SK-N-SH treated with all-trans-retinoic acid at 6 μM for 48 hours (cell line): ENCODE measurements at regions not wholly inside any gene's neighbourhood (a gene's known extent, or its start where the extent isn't known, plus 50 kb on each side); places are given as distances from the start of the nearest gene placed in this dataset.

Experiments used
- ARNTL ChIP-seq: fragments of 450-650 bp; formaldehyde crosslinking; IDR thresholded peaks from 2 replicates; pipeline ENCODE4 v1.5.0; 2020; ENCODE audit warnings: low read depth, mild to moderate bottlenecking, moderate library complexity, borderline replicate concordance
- GLIS3 ChIP-seq: fragments of 250-450 bp; sonication (Bioruptor Pico); IDR thresholded peaks from 2 replicates; pipeline ENCODE4 v1.5.0; 2020; ENCODE audit warnings: mild to moderate bottlenecking, moderate library complexity
- SNAI2 ChIP-seq: fragments of 250-450 bp; sonication (Bioruptor Pico); IDR thresholded peaks from 2 replicates; pipeline ENCODE4 v1.5.0; 2020; ENCODE audit warnings: mild to moderate bottlenecking, moderate library complexity
- TCF4 ChIP-seq: fragments of 250-450 bp; sonication (Bioruptor Pico); IDR thresholded peaks from 2 replicates; pipeline ENCODE4 v1.8.0; 2021; ENCODE audit warnings: mild to moderate bottlenecking, moderate library complexity, borderline replicate concordance
- ZFP3 ChIP-seq: fragments of 250-450 bp; sonication (Bioruptor Pico); IDR thresholded peaks from 2 replicates; pipeline ENCODE4 v1.5.0; 2020; ENCODE audit warnings: mild to moderate bottlenecking, moderate library complexity
- ZFP30 ChIP-seq: fragments of 450-650 bp; formaldehyde crosslinking; IDR thresholded peaks from 2 replicates; pipeline ENCODE4 v1.5.0; 2022; ENCODE audit warnings: mild to moderate bottlenecking, moderate library complexity
- ZNF8 ChIP-seq: fragments of 450-650 bp; formaldehyde crosslinking; IDR thresholded peaks from 2 replicates; pipeline ENCODE4 v1.5.0; 2020; ENCODE audit warnings: mild to moderate bottlenecking, moderate library complexity
- TF ChIP-seq, protein P1 (sequence below): fragments of 250-450 bp; sonication (Bioruptor Pico); IDR thresholded peaks from 2 replicates; pipeline ENCODE4 v1.5.1; 2021; ENCODE audit warnings: mild to moderate bottlenecking, moderate library complexity
- TF ChIP-seq, protein P2 (sequence below): fragments of 250-450 bp; sonication (Bioruptor Pico); IDR thresholded peaks from 2 replicates; pipeline ENCODE4 v1.8.0; 2020; ENCODE audit warnings: mild to moderate bottlenecking, moderate library complexity, borderline replicate concordance
- TF ChIP-seq, protein P3 (sequence below): fragments of 250-450 bp; sonication (Bioruptor Pico); IDR thresholded peaks from 2 replicates; pipeline ENCODE4 v1.8.0; 2021; ENCODE audit warnings: low read depth, mild to moderate bottlenecking, moderate library complexity, borderline replicate concordance

DNA sequence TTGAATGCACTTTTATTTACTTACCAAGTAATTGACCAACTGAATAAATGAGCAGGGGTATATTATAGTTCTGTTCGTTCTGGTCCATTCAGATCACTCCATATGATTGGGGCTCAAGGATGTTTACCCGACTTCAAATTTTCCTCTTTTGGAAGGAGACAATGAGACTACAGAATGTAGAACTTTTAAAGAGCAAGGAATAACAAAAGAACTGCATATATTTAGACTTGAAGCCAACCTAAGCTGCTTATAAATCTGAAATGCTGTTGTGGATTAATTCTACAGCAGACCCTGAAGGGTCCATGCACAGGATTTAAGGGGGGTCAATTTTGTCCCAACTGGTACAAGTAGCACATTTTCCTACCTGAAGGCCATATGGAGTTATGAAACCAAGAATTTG, 610.8 kb downstream of the RAB28 start:
- TF ChIP-seq, protein P1, sequence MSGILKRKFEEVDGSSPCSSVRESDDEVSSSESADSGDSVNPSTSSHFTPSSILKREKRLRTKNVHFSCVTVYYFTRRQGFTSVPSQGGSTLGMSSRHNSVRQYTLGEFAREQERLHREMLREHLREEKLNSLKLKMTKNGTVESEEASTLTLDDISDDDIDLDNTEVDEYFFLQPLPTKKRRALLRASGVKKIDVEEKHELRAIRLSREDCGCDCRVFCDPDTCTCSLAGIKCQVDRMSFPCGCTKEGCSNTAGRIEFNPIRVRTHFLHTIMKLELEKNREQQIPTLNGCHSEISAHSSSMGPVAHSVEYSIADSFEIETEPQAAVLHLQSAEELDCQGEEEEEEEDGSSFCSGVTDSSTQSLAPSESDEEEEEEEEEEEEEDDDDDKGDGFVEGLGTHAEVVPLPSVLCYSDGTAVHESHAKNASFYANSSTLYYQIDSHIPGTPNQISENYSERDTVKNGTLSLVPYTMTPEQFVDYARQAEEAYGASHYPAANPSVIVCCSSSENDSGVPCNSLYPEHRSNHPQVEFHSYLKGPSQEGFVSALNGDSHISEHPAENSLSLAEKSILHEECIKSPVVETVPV (CRISPR knock-in tag) = no peak
- TF ChIP-seq, protein P2, sequence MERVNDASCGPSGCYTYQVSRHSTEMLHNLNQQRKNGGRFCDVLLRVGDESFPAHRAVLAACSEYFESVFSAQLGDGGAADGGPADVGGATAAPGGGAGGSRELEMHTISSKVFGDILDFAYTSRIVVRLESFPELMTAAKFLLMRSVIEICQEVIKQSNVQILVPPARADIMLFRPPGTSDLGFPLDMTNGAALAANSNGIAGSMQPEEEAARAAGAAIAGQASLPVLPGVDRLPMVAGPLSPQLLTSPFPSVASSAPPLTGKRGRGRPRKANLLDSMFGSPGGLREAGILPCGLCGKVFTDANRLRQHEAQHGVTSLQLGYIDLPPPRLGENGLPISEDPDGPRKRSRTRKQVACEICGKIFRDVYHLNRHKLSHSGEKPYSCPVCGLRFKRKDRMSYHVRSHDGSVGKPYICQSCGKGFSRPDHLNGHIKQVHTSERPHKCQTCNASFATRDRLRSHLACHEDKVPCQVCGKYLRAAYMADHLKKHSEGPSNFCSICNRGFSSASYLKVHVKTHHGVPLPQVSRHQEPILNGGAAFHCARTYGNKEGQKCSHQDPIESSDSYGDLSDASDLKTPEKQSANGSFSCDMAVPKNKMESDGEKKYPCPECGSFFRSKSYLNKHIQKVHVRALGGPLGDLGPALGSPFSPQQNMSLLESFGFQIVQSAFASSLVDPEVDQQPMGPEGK (CRISPR knock-in tag) = no peak
- TF ChIP-seq TCF4 (CRISPR knock-in tag) (no peak), GLIS3 (no peak), ARNTL (no peak), ZNF8 (CRISPR knock-in tag) (no peak), SNAI2 (CRISPR knock-in tag) (no peak), ZFP3 (CRISPR knock-in tag) (no peak), ZFP30 (CRISPR knock-in tag) (no peak)
- TF ChIP-seq, protein P3, sequence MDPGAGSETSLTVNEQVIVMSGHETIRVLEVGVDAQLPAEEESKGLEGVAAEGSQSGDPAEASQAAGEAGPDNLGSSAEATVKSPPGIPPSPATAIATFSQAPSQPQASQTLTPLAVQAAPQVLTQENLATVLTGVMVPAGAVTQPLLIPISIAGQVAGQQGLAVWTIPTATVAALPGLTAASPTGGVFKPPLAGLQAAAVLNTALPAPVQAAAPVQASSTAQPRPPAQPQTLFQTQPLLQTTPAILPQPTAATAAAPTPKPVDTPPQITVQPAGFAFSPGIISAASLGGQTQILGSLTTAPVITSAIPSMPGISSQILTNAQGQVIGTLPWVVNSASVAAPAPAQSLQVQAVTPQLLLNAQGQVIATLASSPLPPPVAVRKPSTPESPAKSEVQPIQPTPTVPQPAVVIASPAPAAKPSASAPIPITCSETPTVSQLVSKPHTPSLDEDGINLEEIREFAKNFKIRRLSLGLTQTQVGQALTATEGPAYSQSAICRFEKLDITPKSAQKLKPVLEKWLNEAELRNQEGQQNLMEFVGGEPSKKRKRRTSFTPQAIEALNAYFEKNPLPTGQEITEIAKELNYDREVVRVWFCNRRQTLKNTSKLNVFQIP (CRISPR knock-in tag) = no peak
